ENCODE measurements at regions not wholly inside any gene's neighbourhood (a gene's known extent, or its start where the extent isn't known, plus 50 kb on each side); places are given as distances from the start of the nearest gene placed in this dataset.

DNA sequence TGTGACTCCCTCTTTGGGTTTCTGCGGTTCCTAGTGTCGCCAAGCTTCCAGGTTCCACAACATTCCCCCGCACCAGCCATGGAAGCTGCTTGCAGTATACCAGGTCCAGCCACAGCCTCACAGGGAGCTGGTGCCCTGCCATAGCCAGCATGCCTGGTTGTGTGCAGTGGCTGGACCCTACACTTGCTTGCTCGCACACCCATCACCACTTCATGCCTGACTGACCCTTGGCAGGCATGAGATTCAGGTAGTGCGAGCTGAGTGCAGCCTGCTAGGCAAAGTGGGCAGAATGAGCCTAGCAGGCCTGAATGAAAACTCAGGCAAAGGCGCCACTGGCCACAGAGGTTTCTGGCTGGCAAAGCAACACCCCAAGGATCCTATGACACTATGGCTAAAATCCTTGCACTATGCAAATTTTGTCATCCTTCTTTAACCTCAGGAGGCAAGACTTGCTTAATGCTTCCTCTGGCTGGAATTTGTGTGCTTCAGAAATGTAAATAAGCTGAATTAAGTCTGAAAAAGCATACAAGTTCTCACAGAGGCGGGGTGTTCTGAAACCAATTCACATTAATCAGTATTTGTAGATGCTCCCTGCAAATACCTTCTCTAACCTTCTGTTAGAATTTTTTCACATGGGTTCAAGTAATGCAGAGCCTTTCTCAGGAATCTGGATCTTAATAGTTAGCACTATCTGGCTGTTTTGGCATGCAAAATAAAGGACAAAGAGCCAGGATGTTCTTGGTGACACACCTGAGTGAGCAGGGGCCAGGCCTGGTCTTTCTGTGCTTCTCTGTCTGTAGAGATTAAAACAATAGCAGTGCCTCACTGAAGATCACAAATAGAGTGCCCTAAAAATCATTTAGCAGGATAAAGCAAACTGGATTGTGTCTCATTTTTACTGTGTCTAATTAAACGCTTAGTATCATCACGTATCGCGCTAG is 256.9 kb downstream of the GPATCH2 start:
- in situ Hi-C loops (cut with MboI; ENCODE audit: low pct_unique_long_range_greater_than_20kb, low sequenced_read_pairs), result no loop called here
- no peak for DNase-seq

DNA sequence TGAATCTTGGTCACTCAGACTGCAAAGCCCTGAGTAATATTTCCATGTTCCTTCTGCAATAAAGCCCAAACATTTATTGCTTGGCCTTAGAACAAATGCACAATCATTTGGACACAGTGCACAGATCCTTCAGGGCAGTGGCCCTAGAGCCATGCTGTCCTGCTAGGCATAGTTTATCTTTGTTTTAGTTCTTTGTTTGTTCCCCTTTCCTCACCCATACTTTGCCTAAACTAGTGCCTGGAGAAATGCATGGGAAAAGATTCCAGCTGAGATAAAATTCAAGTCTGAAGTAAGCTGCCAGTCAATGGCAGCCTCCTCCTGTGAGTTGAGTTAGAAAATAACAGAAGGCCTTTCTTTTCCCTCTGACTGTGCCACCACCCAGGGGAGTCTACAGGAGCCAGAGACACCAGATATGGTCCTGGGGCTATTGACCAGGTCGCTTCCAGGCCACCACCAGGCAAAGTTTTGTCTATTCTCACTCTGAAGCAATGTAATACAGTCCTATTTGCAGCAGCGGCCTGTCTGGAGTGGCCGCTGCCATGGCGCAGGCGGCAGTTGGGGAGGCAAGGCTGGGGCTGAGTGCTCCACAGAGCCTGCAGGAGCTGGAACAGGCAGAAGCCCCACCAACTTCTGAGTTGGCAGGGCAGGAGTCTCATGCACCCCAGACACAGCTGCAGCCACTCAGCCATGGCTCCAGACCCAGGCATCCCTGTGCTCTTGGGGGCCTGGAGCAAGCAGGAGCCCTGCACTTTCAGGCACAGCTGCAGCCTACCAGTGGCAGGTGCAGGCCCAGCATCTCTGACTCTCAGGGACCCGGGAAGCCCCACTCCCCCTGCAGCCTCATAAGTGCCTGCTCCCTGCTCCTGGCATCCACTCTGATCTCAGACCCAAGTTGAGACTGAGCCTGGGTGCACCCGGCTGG is 258.6 kb downstream of the GPATCH2 start:
- in situ Hi-C loops (cut with MboI; ENCODE audit: low pct_unique_long_range_greater_than_20kb, low sequenced_read_pairs), result no loop called here

DNA sequence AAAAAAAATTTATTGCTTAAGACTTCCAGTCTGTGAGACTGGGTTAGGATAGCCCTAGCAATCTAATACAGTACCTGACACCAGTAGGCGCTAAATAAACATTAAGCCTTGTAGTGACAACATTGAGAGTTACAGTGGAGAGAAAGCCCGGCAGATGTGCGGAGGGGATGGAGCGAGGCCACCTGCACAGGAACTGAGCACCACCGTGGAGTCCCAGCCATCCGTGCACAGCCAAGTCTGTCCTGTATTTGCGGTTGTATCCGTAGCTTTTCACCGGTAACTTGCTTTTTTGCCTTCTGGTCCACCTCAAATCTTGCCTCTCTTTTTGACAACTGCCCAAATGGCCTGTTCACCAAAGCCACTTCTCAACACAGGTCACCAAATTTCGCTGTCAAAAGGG is 260.1 kb downstream of the GPATCH2 start:
- no peak for DNase-seq
- in situ Hi-C loops (cut with MboI; ENCODE audit: low pct_unique_long_range_greater_than_20kb, low sequenced_read_pairs), result no loop called here

More for the DNA sequence above, 258.6 kb downstream of the GPATCH2 start:
- DNase-seq, result no peak

DNA sequence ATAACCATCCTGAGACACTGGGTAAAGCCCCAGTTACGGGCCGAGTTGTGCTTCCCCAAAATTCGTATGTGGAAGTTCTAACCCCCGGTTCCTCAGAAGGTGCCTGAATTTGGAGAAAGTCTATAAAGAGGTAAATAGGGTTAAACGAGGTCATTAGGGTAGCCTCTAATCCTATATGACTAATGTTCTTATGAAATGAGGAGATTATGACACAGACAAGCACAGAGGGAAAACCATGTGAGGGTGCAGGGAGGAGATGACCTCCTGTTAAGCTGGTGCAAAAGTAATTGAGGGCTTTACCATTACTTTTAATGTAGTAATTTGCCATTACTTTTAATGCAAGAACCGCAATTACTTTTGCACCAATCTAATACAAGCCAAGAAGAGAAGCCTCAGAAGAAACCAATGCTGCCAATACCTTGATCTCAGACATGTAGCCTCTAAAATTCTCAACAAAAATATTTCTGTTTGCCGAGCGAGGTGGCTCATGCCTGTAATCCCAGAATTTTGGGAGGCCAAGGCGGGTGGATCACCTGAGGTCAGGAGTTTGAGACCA is 260.8 kb downstream of the GPATCH2 start:
- no peak for DNase-seq
- in situ Hi-C loops (cut with MboI; ENCODE audit: low pct_unique_long_range_greater_than_20kb, low sequenced_read_pairs), result no loop called here

DNA sequence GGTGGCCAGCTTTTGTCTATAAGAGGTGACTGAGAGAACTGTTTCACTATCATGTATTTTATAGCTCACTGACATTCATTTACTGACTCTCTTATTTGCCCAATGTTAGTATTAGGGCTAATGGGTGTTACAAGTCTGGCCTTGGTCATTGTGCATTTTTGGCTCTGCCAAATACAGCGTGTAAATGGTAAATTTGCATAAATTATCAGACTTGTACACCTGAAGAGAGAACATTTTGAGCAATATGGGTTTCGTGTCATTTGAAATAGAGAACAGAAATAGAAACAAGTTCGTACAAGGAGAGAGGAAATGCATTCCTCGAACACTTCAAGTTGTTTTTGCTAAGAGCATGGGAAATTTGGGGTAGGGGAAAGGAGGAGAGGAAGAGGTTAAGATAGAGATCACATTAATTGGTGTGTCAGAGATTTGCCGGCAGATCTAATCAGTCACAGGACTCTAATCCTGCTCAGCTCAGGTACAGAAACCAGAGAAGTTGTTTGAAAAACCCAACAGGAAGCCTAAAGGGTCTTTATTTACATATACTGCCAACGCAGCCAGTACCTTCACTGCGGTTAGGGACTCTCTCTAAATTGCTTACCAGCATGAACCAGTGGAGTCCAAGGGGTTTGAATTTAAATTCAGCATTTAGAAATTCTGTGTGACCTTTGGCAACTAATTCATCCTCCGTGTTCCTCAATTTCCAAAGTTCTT is 261.5 kb downstream of the GPATCH2 start:
- in situ Hi-C loops (cut with MboI; ENCODE audit: low pct_unique_long_range_greater_than_20kb, low sequenced_read_pairs), result no loop called here
- DNase-seq, result no peak

DNA sequence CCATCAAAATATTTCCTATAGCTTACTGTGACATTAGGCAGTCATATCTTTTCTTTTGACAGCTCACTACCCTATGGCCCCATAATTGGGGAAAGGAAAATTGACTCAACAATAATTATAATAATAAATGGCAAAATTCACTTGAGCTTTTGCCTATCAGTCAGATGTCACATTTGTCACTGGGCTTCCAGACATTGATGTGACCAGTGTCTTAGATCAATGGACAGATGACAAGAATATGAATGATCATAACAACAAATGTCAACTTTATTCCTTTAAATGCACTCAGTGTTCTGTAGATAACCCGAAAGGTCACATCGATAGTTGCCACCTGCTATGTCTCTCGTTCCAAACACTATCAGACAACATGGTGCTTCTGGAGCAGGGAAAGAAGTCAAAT is 266.7 kb downstream of the GPATCH2 start:
- in situ Hi-C loops (cut with MboI; ENCODE audit: low pct_unique_long_range_greater_than_20kb, low sequenced_read_pairs), result no loop called here
- no peak for DNase-seq

DNA sequence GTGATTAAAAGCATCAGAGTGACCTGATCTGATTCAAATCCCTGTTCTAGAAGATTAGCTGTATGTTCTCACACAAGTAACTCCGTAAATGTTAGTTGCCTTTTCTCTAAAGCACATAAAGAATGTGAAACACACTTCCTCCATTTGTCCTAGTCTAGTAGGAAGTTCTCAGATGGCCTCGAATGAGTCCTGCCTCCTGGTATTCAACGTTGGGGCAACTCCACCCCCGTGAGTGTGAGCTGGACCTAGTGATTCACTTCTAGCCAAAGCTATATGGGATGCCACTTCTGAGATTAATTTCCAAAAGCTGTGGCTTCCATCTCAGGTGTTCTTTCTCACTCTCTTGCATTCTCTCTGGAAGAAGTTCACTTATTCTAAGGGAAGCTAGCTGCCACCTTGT is 267.6 kb downstream of the GPATCH2 start:
- DNase-seq, result no peak
- in situ Hi-C loops (cut with MboI; ENCODE audit: low pct_unique_long_range_greater_than_20kb, low sequenced_read_pairs), result no loop called here

DNA sequence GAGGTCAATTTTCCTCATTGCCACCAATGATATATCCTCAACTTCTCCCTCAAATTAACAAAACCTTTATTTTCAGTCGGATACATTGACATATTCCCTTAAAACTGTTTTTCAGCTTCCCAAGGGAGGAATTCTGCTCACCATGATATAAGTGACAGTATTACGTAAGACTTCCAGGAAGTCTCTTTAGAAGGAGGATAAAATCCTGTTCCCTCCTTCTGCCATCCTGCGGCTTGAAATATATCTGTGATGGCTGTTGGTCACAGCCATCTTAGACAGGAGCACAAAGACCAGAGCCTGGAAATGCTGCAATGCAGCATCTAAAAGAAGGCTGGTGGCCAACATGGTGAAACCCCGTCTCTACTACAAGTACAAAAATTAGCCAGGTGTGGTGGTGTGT is 270.4 kb downstream of the GPATCH2 start:
- no peak for DNase-seq
- in situ Hi-C loops (cut with MboI; ENCODE audit: low pct_unique_long_range_greater_than_20kb, low sequenced_read_pairs), result no loop called here

DNA sequence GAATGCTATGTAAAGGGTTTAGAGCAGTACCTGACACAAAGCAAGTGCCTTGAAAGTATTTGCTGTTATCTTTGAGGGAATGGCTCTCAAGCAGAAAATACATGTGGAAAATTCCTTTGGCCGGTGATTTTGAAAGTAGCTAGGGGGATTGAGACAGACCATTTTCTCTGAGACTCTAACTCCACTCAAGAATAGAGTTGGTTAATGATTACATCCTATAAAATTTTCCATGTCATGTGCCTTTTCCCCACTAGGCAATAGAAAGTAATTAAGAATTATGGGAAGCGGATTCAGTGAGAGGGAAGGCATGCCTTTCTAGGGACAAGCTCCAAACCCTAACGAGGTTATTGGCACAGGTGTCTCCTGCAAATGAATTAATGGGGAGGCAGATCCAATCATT is 276.0 kb downstream of the GPATCH2 start:
- no peak for DNase-seq
- in situ Hi-C loops (cut with MboI; ENCODE audit: low pct_unique_long_range_greater_than_20kb, low sequenced_read_pairs), result no loop called here

DNA sequence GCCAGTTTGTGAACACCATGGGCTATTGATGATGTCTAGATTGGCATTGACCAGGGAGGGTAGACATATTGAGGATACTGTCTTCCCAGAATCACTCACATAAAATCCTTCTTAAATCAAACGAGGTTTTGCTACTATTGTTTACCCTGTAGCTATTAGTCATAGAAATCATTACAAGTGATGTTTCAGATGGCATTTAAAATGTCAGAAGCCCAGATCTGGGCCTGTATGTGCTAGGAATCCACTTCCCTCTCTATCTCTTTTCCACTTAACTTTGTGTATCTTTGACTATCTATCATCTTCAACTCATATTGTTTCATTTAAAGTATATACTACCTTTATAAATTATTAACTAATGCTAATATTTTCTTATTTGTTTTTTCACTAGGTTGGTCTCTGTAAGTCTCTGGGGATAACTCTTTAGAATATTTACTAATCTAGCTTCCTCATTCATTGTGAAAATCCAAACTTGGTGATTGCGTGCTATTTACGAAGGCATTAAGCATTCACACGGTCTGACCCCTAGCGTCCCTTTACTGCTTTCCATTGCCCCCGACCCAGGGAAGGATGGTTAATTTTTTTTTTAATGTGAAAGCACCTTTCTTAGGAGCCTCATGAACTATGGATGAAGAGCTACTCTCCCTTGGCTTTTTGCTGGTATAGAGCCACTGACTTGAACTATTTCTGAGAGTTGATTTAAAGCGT is 281.8 kb downstream of the GPATCH2 start:
- no peak for DNase-seq
- in situ Hi-C loops (cut with MboI; ENCODE audit: low pct_unique_long_range_greater_than_20kb, low sequenced_read_pairs), result no loop called here

DNA sequence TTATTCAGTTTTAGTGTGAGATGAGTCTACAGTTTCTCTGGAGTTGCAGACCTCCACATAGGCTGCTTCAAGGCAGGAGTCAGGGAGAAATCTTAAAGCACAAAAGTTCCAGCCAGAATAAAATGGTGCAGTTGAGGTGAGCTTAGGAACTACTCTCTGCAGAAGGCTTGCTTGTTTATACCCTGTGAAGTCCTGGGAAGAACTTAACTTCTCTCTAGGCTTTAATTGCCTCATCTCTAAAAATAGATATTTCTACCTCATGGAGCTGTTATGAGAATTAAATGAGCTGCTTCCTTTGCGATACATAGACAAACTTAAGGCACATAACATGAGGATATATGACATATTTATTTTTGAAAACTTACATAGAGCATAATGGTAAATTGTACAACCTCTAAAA is 286.2 kb downstream of the GPATCH2 start:
- in situ Hi-C loops (cut with MboI; ENCODE audit: low pct_unique_long_range_greater_than_20kb, low sequenced_read_pairs), result no loop called here
- DNase-seq, result no peak

DNA sequence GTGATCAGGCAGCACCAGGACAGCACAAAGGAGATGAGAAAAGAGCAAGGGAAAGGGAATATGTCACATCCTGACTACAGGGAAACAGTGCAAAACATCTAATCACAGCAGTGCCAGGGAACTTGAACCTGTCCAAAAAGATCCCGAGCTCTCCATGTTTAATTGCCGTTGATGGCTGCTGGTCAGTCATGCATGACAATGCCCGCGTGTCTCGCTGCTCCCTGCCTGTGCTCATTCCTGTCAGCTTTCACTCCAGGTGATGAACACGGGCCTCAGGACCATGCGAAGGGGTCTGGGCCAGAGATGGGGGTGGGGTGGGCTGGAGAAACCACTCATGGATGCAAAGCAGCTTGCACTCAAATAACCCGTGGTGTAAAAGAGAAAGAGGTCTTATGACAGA is 287.0 kb downstream of the GPATCH2 start:
- DNase-seq, result no peak
- in situ Hi-C loops (cut with MboI; ENCODE audit: low pct_unique_long_range_greater_than_20kb, low sequenced_read_pairs), result no loop called here

DNA sequence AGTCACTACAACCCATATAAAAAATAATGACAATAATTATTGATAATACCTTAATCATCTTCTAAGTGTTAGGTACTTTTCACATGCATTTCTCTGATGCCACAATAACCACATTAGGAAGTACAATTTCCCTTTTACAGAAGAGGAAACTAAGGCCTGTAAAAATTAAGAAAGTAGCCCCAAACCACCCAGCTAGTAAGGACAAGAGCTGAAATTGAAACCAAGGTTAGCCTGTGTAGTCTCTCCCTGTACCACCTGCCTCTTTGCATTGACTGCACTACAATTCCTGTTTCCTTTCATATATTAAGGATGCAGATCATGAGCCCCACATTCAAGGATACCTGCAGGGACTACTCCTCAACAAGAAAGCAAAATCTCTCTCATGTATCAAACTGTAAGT is 288.8 kb downstream of the GPATCH2 start:
- DNase-seq, result no peak
- in situ Hi-C loops (cut with MboI; ENCODE audit: low pct_unique_long_range_greater_than_20kb, low sequenced_read_pairs), result no loop called here

DNA sequence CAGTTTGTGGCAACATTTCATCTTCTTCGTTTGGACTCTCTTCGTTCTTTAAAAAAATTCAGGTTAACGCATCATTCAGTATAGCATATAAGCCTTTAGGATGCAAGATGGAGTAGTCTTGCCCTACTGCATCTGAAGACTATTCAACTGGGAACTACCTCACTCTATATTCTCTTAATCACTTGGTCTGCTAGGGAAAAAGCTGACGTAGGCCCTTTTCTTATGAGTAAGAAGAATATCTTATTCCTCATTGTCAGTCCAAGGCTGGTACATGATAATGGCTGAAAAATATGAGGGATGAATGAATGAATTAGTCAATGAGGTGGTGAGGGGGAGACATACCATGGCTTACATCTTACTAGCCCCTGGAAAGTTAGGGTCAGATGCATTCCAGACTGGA is 294.2 kb downstream of the GPATCH2 start:
- in situ Hi-C loops (cut with MboI; ENCODE audit: low pct_unique_long_range_greater_than_20kb, low sequenced_read_pairs), result no loop called here
- no peak for DNase-seq

DNA sequence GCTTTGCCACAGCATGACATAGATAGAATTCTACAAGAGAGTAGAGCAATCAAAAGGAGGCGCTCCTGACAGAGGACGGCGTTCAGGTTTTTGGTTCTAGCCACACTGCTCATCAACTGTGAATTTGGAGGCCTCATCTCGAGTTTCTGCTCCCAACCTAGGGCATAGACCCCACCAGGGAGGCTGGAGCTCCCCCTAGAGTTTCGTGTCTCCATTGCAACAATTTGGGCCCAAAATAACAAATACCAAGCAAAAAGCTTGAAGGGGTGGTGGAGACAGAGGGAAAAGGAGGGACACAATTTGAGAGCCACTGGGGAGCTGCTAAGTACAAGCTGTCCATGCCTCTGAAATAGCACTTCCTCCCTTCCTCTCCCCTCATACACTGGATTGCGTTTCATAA is 297.0 kb downstream of the GPATCH2 start:
- in situ Hi-C loops (cut with MboI; ENCODE audit: low pct_unique_long_range_greater_than_20kb, low sequenced_read_pairs), result no loop called here
- DNase-seq, result peak; percentile 41

DNA sequence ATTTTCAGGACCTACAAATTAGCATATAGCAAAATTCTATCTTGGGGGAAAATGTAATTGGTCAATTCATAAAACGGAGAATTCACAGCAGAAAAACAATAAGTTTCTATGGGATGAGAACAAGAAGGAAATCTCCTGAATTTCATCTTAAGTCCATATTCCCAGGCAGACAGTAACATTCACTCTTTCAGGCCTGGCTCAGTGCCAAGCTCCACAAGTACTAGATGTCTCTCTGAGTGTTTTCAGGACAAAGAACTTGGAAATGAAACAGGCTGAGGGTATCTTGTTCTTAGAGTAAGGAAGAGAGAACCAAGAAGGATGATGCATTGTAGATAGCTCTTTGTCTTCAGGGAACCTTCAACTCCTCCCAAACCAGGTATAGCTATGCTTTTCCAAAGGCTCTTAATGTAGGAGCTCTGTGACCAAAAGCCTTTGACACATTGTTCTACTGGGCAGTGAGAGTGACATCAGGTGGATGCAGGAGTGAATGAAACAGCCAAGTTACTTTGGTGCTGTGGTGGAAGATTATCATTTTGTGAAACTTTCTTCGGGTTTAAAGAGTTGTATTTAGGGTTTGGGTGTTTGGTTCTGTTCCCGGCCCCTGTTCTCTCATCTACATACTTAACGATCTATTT is 298.3 kb downstream of the GPATCH2 start:
- in situ Hi-C loops (cut with MboI; ENCODE audit: low pct_unique_long_range_greater_than_20kb, low sequenced_read_pairs), result no loop called here
- DNase-seq, result no peak

DNA sequence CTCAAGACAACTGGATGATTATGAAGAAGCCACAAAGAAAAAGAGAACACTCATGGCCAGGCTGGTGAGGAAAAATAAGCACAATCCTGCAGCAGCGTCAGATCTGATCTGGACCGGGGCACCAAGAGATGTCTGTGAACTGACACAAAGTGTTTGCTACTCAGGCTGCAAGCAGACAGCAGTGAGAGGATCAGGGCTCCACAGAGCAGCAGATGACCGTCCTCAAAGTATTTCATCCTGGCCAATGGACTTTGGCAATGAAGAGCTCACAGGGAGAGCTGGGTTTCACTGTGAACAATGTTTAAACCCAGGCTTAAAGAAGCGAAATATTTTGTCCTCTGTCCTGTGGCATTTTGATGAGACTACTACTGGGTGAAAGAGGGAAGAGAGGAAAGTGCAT is 299.2 kb downstream of the GPATCH2 start:
- no peak for DNase-seq
- in situ Hi-C loops (cut with MboI; ENCODE audit: low pct_unique_long_range_greater_than_20kb, low sequenced_read_pairs), result no loop called here

DNA sequence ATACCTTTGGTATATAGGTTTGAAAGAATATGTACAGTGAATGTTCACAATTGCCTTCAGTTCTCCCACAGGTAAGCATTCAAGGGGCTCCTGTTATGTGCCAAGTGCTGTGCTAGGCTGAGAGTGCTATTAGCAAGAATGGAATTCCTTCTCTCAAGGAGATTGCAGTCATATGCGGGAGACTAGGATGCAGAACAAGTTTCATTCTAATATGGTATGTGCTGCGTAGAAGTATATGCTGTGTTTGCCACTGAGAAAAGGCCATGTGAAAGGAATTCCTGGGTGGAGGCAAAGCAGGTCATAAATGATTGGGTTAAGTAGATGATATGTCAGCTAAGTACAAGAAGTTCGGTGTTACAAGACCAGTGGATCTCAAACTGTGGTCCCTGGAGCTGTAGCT is 303.0 kb downstream of the GPATCH2 start:
- DNase-seq, result no peak
- in situ Hi-C loops (cut with MboI; ENCODE audit: low pct_unique_long_range_greater_than_20kb, low sequenced_read_pairs), result no loop called here

All from KBM-7 (cell line).